H1 (cell line): ENCODE measurements at regions not wholly inside any gene's neighbourhood (a gene's known extent, or its start where the extent isn't known, plus 50 kb on each side); places are given as distances from the start of the nearest gene placed in this dataset.

ENCODE experiments used
- CTCF ChIA-PET: fragments of 300-600 bp; sonication (Branson Sonifier 250); formaldehyde crosslinking; loops from one replicate; lab custom pipeline; 2021; ENCODE audit not compliant: partially characterized antibody; lab: Charles Lee
- POLR2A ChIA-PET: fragments of 300-600 bp; sonication (Branson Sonifier 250); formaldehyde crosslinking; loops from one replicate; lab custom pipeline; 2021; ENCODE audit warnings: inconsistent platforms; ENCODE audit not compliant: partially characterized antibody; lab: Charles Lee
- DNase-seq, 2 experiments: peaks; one replicate each; pipeline versions ENCODE4 v3.0.0 to v3.0.0-alpha.2; 2010 to 2022; ENCODE audit warnings: low spot score in 2 of 2, low read depth in 1 of 2, mixed read lengths in 1 of 2
- FAIRE-seq: peaks from 2 replicates; lab custom pipeline; 2011; peaks lifted over from hg19 to GRCh38; lab: Jason Lieb, UNC
- H2AFZ ChIP-seq: 2 replicates; pipeline ENCODE4 v1.8.1; 2012; ENCODE audit warnings: low read length, inconsistent platforms
- H2AK5ac ChIP-seq: 2 replicates; pipeline ENCODE4 v1.6.1; 2013; ENCODE audit warnings: low read depth, low read length
- H2BK120ac ChIP-seq: replicated peaks from 2 replicates; pipeline ENCODE3; 2013; ENCODE audit warnings: low read depth, low read length, inconsistent platforms
- H2BK12ac ChIP-seq: 2 replicates; pipeline ENCODE4 v1.6.1; 2013; ENCODE audit warnings: low read depth, low read length
- H2BK15ac ChIP-seq: 2 replicates; pipeline ENCODE4 v1.6.1; 2013; ENCODE audit warnings: low read length
- H2BK20ac ChIP-seq: 2 replicates; pipeline ENCODE4 v1.6.1; 2013; ENCODE audit warnings: low read length
- H2BK5ac ChIP-seq: 2 replicates; pipeline ENCODE4 v1.6.1; 2013; ENCODE audit warnings: low read depth, low read length
- H3K14ac ChIP-seq: 2 replicates; pipeline ENCODE4 v1.6.1; 2013; ENCODE audit warnings: inconsistent platforms; ENCODE audit not compliant: insufficient read length
- H3K18ac ChIP-seq: 2 replicates; pipeline ENCODE4 v1.6.1; 2013; ENCODE audit warnings: low read length; ENCODE audit errors: extremely low read depth
- H3K23ac ChIP-seq: 2 replicates; pipeline ENCODE4 v1.6.1; 2013; ENCODE audit warnings: inconsistent platforms; ENCODE audit not compliant: insufficient read length
- H3K23me2 ChIP-seq: 2 replicates; pipeline ENCODE4 v1.6.1; 2013; ENCODE audit warnings: low read depth, low read length
- H3K27ac ChIP-seq: 2 replicates; pipeline ENCODE4 v1.6.1; 2011; ENCODE audit warnings: low read depth, low read length, inconsistent platforms
- H3K27me3 ChIP-seq, 4 experiments: replicated peaks in 1 of 4; 1 replicate in 1 of 4; 2 replicates in 3 of 4; pipeline versions ENCODE4 v1.6.1 to v1.8.1; 2011 to 2013; ENCODE audit warnings: low read length in 3 of 4, mild to moderate bottlenecking in 3 of 4, inconsistent platforms in 2 of 4, mixed read lengths in 2 of 4, moderate library complexity in 1 of 4; ENCODE audit not compliant: control insufficient read depth in 3 of 4, insufficient read depth in 3 of 4; ENCODE audit errors: extremely low read depth in 1 of 4
- H3K36me3 ChIP-seq, 4 experiments: 2 replicates each; pipeline versions ENCODE4 v1.6.1 to v1.8.1; 2011 to 2013; ENCODE audit warnings: mild to moderate bottlenecking in 4 of 4, low read length in 3 of 4, moderate library complexity in 2 of 4, control low read depth in 1 of 4, inconsistent platforms in 1 of 4; ENCODE audit not compliant: insufficient read depth in 4 of 4, control insufficient read depth in 2 of 4
- H3K4ac ChIP-seq: replicated peaks from 2 replicates; pipeline ENCODE3; 2013; ENCODE audit warnings: low read length, low read depth, mixed read lengths, inconsistent platforms; ENCODE audit not compliant: insufficient read length
- H3K4me1 ChIP-seq, 4 experiments: replicated peaks in 1 of 4; 1 replicate in 1 of 4; 2 replicates in 3 of 4; pipeline versions ENCODE4 v1.6.1 to v1.8.1; 2011 to 2013; ENCODE audit warnings: low read length in 3 of 4, inconsistent platforms in 2 of 4, mixed read lengths in 1 of 4; ENCODE audit not compliant: insufficient read depth in 4 of 4, control insufficient read depth in 3 of 4
- H3K4me2 ChIP-seq, 2 experiments: 2 replicates each; pipeline versions ENCODE4 v1.6.1 to v1.8.1; 2011 to 2013; ENCODE audit warnings: low read depth in 2 of 2, low read length in 2 of 2, control low read depth in 1 of 2, inconsistent platforms in 1 of 2, mild to moderate bottlenecking in 1 of 2; ENCODE audit not compliant: insufficient read depth in 1 of 2
- H3K4me3 ChIP-seq, 4 experiments: fragments of 200-600, 300-600 bp in 1 of 4; sonication (generic), shearing (Covaris generic), sonication (Bioruptor Twin) in 1 of 4; 2 replicates each; pipeline versions ENCODE4 v1.5.1 to v1.8.1; 2011 to 2016; ENCODE audit warnings: low read length in 4 of 4, low read depth in 3 of 4, control low read depth in 2 of 4, inconsistent platforms in 2 of 4, mild to moderate bottlenecking in 2 of 4, mixed read lengths in 1 of 4, moderate library complexity in 1 of 4; ENCODE audit not compliant: insufficient read depth in 2 of 4; ENCODE audit errors: extremely low read depth in 1 of 4
- H3K56ac ChIP-seq: replicated peaks from 2 replicates; pipeline ENCODE3; 2013; ENCODE audit warnings: low read depth, mild to moderate bottlenecking, mixed read lengths, low read length, inconsistent platforms; ENCODE audit not compliant: insufficient read length
- H3K79me1 ChIP-seq: 2 replicates; pipeline ENCODE4 v1.6.1; 2013; ENCODE audit warnings: low read depth, low read length, control low read depth
- H3K79me2 ChIP-seq, 2 experiments: 2 replicates each; pipeline versions ENCODE4 v1.6.1 to v1.8.1; 2012 to 2013; ENCODE audit warnings: low read length in 2 of 2, mild to moderate bottlenecking in 2 of 2, inconsistent platforms in 1 of 2; ENCODE audit not compliant: insufficient read depth in 2 of 2, control insufficient read depth in 1 of 2
- H3K9ac ChIP-seq, 4 experiments: replicated peaks in 1 of 4; 1 replicate in 1 of 4; 2 replicates in 3 of 4; pipeline versions ENCODE4 v1.6.1 to v1.8.1; 2011 to 2013; ENCODE audit warnings: low read depth in 3 of 4, low read length in 3 of 4, control low read depth in 2 of 4, mild to moderate bottlenecking in 2 of 4, moderate library complexity in 2 of 4, inconsistent platforms in 1 of 4; ENCODE audit errors: extremely low read depth in 1 of 4
- H3K9me3 ChIP-seq, 2 experiments: 2 replicates each; pipeline versions ENCODE4 v1.6.1 to v1.8.1; 2012 to 2013; ENCODE audit warnings: mild to moderate bottlenecking in 2 of 2, moderate library complexity in 2 of 2, control low read depth in 1 of 2, inconsistent platforms in 1 of 2, low read depth in 1 of 2, low read length in 1 of 2, mixed read lengths in 1 of 2; ENCODE audit not compliant: insufficient read depth in 2 of 2
- H4K20me1 ChIP-seq, 2 experiments: replicated peaks in 1 of 2; 2 replicates each; pipeline versions ENCODE3 to v1.8.1; 2011 to 2013; ENCODE audit warnings: inconsistent platforms in 2 of 2, low read length in 2 of 2, mild to moderate bottlenecking in 1 of 2; ENCODE audit not compliant: insufficient read depth in 2 of 2, control insufficient read depth in 1 of 2
- H4K5ac ChIP-seq: 2 replicates; pipeline ENCODE4 v1.6.1; 2013; ENCODE audit warnings: low read length, low read depth, mixed read lengths, inconsistent platforms; ENCODE audit not compliant: insufficient read length
- H4K8ac ChIP-seq: 2 replicates; pipeline ENCODE4 v1.8.0; 2013; ENCODE audit warnings: mild to moderate bottlenecking, moderate library complexity, low read length, inconsistent platforms; ENCODE audit not compliant: insufficient read depth; ENCODE audit errors: extremely low read depth
- H4K91ac ChIP-seq: replicated peaks from 2 replicates; pipeline ENCODE3; 2013; ENCODE audit warnings: low read length, mixed read lengths, inconsistent platforms; ENCODE audit not compliant: insufficient read length
- CEBPB ChIP-seq: IDR thresholded peaks from 2 replicates; pipeline ENCODE4 v1.6.1; 2012; ENCODE audit warnings: low read depth, low read length
- SP1 ChIP-seq: IDR thresholded peaks from 2 replicates; pipeline ENCODE4 v1.6.1; 2011; ENCODE audit warnings: low read depth, low read length

DNA sequence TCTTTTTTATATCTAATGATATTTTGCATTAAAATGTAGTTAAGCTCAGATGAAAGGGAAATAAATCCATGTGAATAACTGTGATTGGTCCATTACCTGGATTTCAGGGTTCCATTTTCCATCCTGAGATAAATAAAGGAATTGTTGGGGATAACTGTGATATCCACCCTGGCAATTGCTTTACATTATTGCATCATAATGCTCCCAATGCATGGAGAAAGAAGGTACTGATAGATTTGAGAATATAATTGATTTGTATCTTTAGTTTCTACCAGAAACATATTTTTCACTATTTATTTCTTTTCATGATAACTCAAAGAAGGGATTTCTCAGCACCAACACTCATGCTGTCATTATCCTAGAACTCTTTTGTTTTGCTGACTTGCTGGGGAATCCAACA, 102.0 kb upstream of the KCNQ5 start:
- H2AFZ ChIP-seq = no peak overlapping the region
- H2AK5ac ChIP-seq = no peak overlapping the region
- H2BK20ac ChIP-seq = no peak overlapping the region
- no peak overlapping the region for H2BK12ac ChIP-seq
- H4K91ac ChIP-seq = no peak overlapping the region
- no peak overlapping the region for H3K4me3 ChIP-seq
- H3K36me3 ChIP-seq = no peaks in the 10 kb centered on the region
- no peak overlapping the region for H3K27ac ChIP-seq
- no peak for DNase-seq
- H3K23me2 ChIP-seq = no peaks in the 10 kb centered on the region
- no peak overlapping the region for H2BK120ac ChIP-seq
- no peak overlapping the region for H3K14ac ChIP-seq
- no peak overlapping the region for H3K18ac ChIP-seq
- H3K56ac ChIP-seq = no peak overlapping the region
- TF ChIP-seq SP1 (no peak), CEBPB (peak; percentile 49; the same call in 1 of the 2 replicates)
- H3K4me2 ChIP-seq = no peak overlapping the region
- no peak overlapping the region for H2BK15ac ChIP-seq
- H4K8ac ChIP-seq = no peak overlapping the region
- H3K9ac ChIP-seq = no peak overlapping the region
- H3K23ac ChIP-seq = no peak overlapping the region
- no peaks in the 10 kb centered on the region for H3K79me2 ChIP-seq
- no peaks in the 10 kb centered on the region for H3K9me3 ChIP-seq
- H3K79me1 ChIP-seq = no peaks in the 10 kb centered on the region
- no peak overlapping the region for H3K4ac ChIP-seq
- FAIRE-seq = no peak
- H2BK5ac ChIP-seq = no peak overlapping the region
- H3K27me3 ChIP-seq = no peaks in the 10 kb centered on the region
- ChIA-PET CTCF (interaction anchor here (0.6 to 1.5 kb wide), 3 partner anchors 8 to 819 kb away, joined by 3 to 4 read pairs (median 4); no protein-coding TSS in a partner anchor), POLR2A (no interaction called here)
- H3K4me1 ChIP-seq = 0 out of 7 replicates have a peak, but pooled peaks cover 0 to 2% (median 0%) of the 10 kb centered on the region in 4 experiments
- no peaks in the 10 kb centered on the region for H4K20me1 ChIP-seq
- no peak overlapping the region for H4K5ac ChIP-seq
